GM18873 (cell line): ENCODE measurements at regions not wholly inside any gene's neighbourhood (a gene's known extent, or its start where the extent isn't known, plus 50 kb on each side); places are given as distances from the start of the nearest gene placed in this dataset.

ENCODE experiments used
- ATAC-seq: cut with Tn5 transposase; IDR thresholded peaks from one replicate; pipeline ENCODE4 v1.9.1; 2021; ENCODE audit warnings: mild to moderate bottlenecking, moderate library complexity, moderate number of reproducible peaks; ENCODE audit not compliant: unreplicated experiment, low FRiP score

DNA sequence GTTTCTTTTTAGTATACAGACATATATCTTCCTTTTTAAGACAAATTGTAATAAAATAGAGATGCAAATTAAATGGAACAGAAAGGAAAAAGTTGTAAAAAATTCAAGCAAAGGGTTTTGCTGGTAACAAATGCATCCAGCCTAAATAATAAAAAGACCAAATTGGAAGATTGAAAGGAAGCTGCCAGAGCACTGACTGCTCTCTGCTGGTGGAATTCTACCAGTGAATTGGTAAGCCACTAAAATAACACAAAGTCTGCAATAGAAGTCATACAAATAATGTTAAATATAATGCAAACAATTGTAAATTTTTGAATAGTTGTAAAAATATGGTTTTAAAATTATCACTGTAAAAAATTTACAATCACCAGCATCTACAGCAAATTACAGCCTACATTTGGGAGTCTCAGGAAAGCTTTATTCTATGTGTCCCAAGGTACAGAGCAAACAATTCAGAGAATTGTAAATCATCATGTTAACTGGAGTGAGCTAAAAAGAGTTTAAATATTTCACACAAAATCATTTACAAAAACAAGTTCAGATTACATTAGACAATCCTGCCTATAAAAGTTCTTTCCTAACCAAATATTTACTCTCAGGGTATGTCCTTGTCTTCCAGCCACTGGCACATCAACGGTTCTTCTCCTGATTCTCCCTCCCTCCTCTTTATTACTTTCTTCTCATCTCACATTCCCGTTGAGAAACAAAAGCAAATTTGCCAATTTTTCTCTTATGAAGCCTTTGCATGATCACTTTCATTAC lies 1322.5 kb downstream of the PCDH7 start:
- no peak for ATAC-seq

- no peak for ATAC-seq
These were observed 1323.1 kb downstream of the PCDH7 start for GRCh38 chr4:32043248-32043633.

DNA sequence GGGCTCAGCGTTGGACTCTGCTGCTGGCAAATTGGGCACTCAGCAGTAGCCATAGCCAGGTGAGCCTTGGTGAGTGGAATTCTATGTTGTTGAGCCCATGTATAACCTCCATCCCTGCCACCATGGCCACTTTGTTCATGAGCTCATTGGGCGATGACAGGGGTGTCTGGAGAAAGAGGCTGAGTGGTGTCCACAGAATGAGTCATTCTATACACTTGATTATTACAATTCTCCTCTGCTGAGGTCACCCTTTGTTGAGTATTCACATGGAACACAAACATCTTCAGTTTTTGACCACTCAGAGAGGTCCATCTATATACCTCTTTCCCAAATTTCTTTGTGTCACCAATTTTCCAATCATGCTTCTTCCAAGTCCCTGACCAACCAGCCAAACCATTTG lies 1341.7 kb downstream of the PCDH7 start:
- no peak for ATAC-seq

- no peak for ATAC-seq
These were observed 1353.4 kb downstream of the PCDH7 start for GRCh38 chr4:32073542-32073941.

DNA sequence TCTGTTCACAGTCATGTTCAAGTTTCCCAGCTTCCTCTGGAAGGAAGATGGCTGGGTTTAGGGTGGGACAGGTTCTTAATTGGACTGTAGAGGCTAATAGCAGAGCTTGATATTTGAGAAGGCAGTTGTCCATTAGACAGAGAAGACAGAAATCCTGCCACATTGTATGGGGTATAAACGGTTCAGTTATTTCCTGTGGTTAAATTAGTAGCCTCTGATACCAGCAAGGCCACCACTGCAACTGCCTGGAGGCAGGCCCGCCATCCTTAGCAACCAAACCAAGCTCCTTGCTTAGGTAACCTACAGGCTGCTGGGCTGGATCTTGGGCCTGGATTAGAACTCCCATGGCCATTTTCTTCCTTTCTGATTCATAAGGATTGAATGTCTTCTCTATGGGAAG lies 1367.0 kb downstream of the PCDH7 start:
- no peak for ATAC-seq

DNA sequence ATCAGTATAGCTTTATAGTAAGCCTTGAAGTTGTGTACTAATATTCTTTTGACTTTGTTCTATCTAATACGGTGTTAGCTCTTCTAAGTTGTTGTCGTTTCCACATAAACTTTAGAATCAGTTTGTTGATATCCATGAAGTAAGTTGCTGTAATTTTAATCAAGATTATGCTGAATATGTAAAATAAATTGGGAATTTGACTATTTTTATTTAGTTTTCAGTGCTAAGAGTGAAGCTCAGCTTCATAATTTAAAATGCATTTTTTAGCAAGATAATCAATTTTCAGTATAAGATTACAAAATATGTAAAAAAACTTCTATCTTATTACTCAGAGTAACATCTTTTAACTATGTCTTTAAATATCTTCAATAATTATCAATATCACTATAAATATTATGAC lies 1374.8 kb downstream of the PCDH7 start:
- ATAC-seq = no peak

GRCh38 chr4:32102896-32103295 lies 1382.7 kb downstream of the PCDH7 start:
- no peak for ATAC-seq

GRCh38 chr4:32106767-32107166 lies 1386.6 kb downstream of the PCDH7 start:
- ATAC-seq = no peak

DNA sequence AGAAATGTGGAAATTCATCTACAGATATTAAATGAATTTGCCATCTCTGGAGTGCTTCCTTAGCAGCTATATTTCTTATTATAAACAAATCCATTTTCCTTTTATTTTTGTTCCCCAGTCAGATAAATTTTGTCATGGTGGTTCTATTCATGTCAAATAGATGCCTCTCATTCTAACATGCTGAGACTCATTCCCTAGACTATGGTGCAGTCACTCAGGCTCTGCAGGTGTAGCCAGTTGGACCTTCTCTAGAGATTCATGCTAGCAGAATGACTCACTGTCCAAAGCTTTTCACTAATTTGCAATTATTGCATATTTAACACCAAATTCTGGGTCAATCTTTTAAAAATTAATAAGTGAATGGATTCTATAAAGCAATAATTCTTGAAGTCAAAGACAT lies 1392.7 kb downstream of the PCDH7 start:
- ATAC-seq = no peak

DNA sequence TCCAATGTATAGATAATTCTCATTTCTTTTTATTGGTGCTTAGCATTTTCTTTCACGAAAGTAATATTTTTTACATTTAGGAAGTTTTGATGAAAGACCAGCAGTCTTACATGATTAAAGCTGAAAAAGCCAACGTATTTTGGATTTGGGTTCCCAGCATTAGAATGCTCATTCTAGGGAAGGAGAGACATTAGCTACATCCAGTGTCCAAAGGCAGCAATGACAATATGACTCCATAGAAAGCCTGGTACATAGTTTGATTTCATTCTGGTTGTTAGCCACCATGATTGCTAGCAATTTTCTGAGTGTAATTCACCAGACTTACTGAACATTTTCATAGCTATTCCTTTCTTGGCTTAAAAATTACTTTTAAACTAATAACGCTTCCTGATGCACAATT lies 1397.5 kb downstream of the PCDH7 start:
- ATAC-seq = no peak

GRCh38 chr4:32119907-32120306 lies 1399.7 kb downstream of the PCDH7 start:
- no peak for ATAC-seq

DNA sequence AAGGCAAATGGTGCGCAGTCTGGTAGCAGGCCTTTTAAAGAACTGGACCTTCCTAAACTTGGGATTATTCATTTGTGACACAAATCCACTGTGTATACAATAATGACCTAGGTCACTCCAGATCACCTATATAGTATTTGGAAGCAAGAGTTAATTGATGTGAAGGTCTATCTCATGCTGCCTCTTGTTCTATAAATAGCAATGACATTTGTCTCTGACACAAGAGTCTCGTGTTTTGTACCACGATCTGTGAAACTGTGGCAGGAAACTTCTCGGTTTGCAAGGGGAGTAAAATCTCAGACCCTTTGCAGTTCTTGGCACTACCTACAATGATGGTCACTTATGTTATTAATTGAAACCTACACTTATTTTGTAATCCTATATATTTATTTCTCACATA lies 1408.4 kb downstream of the PCDH7 start:
- ATAC-seq = no peak

DNA sequence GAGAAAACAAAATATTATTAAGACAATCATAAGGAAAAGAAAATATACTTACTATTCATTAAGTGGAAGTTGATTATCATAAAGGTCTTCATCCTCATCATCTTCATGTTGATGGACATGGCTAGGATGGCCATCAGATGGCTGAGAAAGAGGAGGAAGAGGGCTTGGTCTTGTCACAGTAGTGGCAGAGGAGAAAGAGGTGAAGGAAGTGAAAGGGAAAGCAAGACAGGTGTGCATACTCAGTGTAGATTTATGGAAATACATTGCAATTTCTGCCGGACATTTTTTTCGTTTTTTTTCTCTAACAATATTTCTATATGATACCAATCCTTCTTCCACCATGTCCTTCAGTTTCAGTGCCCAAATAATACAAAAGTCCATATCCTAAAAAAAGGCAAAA lies 1409.8 kb downstream of the PCDH7 start:
- ATAC-seq = no peak

DNA sequence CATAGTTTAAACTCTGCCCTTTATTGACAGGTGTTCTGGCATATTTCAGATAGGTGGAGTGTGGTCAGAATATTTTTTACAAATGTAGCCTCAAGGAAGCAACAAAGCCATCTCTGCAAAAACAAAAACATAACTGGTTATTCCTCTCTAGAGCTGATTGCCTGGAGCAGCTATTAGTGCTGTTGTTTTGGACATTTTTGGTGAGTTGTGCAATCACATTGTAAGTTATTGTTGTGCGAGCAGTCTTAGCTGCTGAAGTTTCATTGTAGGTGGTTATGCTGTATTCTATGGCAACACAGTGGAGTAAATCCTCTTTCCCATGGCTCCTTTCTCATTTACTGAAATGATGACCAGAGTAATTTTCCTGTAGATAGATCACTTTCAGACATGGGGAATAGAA lies 1413.0 kb downstream of the PCDH7 start:
- no peak for ATAC-seq

GRCh38 chr4:32133734-32134133 lies 1413.6 kb downstream of the PCDH7 start:
- no peak for ATAC-seq

DNA sequence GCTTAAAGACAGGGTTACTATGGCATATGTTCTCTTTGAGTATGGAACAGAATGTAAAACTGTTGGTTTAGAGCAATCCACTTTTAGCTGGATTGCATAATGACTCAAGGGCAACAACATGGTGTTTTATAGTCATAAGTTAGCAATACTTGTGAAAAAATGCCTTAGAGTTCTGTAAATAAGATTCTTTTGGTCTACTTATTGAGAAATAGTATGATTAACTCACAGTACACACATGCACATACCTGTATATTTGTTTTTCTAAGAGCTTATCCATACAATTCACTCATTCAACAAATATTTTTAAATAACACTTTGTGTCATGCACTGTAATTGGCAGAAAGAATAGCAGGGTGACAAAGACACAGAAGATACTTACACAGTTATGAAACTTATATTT lies 1415.5 kb downstream of the PCDH7 start:
- no peak for ATAC-seq

DNA sequence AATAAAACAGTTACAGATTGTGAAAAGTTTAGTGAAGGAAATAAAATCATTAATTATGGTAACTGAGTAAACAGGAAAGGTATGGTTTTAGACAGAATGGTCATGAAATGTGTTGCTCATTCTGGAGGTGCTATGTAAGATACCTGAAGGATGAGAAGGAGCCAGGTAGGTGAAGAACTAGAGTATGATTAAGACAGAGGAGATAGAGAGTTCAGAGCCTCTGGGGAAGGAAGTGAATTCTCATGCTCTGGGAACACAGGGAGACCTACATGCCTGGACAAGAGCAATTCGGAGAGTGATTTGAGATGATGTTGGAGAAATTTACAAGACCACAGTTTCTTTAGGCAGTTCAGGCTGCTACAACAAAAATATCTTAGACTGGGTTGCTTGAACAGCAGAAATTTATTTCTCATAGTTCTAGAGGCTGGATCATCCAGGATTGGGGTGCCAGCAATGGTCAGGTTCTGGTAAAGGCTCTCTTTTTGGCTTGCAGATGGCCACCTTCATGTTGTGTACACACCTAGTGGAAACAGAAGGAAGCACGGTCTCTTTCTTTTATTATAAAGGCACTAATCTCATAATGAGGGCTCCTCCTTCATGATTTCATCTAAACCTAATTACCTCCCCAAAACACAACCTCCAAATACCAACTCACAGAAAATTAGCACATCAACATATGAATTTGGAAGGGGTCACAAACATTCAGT lies 1416.1 kb downstream of the PCDH7 start:
- ATAC-seq = no peak

DNA sequence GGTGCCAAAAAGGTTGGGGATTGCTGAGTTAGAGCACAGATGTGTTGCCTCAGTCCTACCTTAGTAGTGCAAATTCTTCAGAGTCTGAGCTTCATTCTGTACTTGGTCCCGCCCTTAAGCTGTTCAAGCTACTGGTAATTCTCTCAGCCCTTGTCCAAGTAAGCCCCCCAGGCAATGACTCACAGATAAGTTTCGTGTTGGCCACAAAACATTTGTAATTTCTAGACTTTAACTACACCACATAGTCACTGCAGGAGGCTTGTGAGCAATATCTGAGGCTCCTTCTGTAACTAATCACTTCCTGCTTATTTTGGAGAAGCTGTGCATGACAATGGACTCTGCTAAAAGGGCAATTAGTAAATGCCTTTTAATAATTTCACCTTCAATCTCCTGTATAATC lies 1420.5 kb downstream of the PCDH7 start:
- no peak for ATAC-seq

GRCh38 chr4:32142075-32142474 lies 1421.9 kb downstream of the PCDH7 start:
- no peak for ATAC-seq

GRCh38 chr4:32145987-32146386 lies 1425.8 kb downstream of the PCDH7 start:
- no peak for ATAC-seq

DNA sequence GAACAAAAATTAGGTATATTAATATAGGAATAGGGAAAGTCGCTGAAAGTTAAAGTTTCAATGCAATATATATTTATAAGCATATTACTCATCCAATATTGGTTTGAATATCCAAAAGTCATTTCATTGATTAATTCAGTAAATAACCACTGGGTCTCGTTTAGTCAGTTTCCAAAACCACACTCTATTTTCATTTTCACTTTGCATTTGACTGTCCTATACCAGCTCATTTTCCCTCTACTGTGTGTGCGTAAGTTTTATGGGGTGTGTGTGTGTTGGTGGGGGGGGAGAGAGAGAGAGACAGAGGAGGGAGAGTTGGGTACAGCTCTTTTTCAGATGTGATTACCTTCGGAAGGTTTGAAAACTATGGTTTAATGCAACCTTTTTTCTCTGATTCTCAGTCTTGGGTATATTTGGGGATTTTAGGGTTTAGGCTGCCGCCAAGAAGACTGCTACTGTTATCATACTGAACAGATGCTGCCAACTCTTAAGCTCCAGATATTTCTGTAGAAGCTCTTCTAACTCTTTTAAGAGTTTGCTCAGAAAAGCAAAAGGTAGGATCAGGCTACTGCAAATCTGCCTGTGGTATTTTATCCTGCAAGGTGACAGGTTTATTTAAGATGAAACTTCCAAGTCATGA lies 1427.4 kb downstream of the PCDH7 start:
- ATAC-seq = no peak
